ENCODE measurements at regions not wholly inside any gene's neighbourhood (a gene's known extent, or its start where the extent isn't known, plus 50 kb on each side); places are given as distances from the start of the nearest gene placed in this dataset.
"Not testable (repeated sequence)": the region's sequence is repeated elsewhere in the genome, so short reads cannot be mapped to it uniquely, and the experiment has no call there.

GRCh38 chr12:131624369-131624739 lies 86.5 kb upstream of the SFSWAP start:
- DNase-seq = not testable (repeated sequence)

DNA sequence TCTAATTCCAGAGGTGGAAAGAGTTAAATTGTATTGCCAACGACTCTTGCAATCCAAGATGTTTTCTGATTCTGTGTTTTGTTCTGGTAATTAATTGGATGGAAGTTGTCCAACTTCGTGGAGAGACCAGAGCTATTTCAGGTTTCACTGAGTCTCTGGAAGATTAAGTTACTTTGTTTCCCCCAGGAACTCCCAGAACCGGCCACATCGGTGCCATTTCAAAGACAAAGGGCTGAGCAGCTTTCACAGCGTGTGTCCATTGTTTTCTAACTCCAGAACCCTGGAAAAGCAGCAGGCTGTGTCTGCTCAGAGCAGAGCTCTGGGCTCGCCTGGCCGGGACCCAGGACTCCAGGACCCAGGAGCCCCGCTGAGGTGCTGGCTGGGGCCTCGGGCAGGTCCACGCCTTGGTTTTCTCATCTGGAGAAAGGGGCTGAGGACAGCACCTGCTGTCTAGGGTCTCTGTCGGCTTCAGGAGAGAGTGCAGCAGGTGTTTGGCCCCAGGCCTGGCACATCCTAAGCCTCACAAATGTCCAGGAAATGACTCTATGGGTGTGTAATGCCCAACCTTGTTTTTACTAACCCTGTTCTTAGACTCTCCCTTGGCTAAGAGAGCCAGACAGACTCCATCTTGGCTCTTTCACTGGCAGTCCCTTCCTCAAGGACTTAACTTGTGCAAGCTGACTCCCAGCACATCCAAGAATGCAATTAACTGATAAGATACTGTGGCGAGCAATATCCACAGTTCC lies 86.0 kb upstream of the SFSWAP start:
- not testable (repeated sequence) for DNase-seq

DNA sequence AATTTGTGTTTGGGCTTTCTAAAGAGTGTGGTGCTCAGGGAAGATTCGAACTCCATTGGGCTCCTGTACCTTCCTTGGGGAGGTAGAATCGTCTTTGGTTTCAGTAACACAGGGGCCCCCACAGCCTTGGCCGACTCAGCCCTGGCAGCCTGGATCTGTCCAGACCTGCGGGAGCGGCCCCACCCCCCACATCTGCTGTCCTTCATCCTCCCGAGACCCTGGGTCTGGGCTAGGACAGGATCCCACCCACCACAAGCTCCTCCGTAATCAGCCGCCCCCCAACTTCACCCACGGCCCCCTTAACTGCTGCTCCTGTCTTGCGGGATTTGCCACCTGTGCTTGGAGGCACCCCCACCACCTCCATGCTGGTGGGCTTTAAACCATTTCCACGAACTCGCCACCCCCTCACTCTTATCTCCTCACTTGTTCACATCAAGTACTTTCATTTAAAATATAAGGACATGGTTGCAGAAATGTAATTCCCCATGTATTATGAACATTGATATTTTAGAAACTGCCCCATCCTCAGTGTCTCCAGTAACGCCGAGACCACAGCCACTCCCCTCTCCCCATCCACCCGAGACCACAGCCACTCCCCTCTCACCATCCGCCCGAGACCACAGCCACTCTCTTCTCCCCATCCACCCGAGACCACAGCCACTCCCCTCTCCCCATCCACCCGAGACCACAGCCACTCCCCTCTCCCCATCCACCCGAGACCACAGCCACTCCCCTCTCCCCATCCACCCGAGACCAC lies 84.7 kb upstream of the SFSWAP start:
- DNase-seq = not testable (repeated sequence)

- peak; percentile 58 for DNase-seq
These were observed 83.5 kb upstream of the SFSWAP start for GRCh38 chr12:131627151-131628022.

GRCh38 chr12:131628023-131628740 lies 82.7 kb upstream of the SFSWAP start:
- no peak for DNase-seq

DNA sequence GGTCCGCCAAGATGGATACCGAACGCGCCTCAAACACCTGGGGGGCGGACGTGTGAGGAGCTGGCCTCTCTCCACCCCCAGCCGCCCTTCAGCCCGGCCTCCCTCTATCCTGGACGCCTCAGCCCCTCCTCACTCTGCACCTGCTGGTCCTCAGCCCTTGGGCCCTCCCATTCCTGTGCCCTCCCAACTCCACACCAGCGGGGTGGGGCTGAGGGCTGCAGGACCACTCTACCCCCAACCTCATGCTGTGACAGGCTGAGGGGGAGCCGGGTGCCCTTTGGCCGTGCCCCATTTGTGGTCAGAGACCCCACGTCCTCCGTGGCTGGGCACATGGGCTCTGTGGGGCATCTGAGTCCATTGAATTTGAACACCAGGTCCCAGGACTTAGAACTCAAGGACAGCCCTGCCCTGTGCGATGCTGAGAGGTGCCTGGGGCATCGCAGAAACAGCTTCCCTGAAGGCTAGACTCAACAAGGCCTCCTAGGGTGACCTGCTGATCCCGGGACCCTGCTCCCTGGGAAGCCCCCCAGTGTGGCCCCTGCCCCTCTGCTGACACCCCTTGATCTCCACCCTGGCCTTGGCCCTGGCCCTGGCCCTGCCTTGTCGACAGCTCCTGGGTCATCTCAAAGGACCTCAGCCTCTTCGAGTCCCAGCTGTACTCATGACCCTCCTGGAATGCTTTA lies 82.0 kb upstream of the SFSWAP start:
- DNase-seq = no peak

GRCh38 chr12:131631230-131631629 lies 79.7 kb upstream of the SFSWAP start:
- DNase-seq = no peak

DNA sequence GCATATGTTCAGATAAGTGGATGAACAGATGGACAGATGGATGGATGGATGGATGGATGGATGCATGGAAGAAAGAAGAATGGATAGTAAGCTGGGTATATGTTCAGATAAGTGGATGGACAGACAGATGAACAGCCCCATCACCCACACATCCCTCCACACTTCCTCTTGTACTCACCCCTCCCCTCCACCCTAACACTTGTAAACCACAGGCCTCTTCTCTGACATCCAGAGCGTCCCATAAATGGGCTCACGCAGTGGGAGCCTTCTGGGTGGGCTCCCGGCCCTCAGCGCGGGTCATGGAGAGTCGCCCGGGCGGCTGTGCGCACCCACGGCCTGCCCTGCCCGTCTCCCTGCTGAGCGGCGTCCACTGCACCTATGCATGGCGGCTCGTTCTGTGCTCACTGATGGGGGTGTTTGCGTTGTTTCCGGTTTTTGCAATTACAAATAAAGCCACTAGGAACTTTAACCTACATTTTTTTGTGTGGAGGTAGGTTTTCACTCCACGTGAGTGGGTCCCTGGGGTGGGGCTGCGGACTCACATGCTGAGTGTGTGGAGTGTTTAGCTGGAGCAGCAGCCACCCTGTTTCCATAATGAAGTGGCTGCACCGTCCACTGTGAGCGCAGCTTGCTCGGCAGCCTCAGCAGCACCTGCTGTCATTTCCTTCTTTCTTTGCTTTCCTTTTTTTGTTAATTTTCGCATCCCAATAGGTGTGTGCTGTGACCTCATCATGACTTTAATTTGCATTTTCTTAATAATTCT lies 78.8 kb upstream of the SFSWAP start:
- not testable (repeated sequence) for DNase-seq

- DNase-seq = not testable (repeated sequence)
These were observed 78.3 kb upstream of the SFSWAP start for GRCh38 chr12:131632652-131633023.

DNA sequence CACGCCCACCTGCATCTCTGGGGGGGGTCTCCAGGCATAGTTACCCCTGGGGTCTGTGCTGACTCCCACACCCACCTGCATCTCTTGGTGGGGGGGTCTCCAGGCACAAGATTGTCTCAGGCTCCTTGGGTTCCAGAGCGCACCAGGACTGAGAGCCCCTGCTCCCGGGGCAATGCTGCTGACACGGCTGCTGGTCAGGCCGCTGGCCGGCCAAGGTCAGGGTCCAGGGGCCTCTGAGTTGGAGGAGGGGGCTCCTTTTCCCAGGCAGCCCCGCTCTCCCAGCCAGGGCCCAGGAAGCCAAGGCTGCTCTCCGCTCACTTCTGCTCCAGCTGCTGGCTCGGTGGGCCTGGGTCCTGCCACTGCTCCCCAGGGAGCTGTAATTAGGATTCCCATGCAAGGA lies 77.3 kb upstream of the SFSWAP start:
- DNase-seq = not testable (repeated sequence)

DNA sequence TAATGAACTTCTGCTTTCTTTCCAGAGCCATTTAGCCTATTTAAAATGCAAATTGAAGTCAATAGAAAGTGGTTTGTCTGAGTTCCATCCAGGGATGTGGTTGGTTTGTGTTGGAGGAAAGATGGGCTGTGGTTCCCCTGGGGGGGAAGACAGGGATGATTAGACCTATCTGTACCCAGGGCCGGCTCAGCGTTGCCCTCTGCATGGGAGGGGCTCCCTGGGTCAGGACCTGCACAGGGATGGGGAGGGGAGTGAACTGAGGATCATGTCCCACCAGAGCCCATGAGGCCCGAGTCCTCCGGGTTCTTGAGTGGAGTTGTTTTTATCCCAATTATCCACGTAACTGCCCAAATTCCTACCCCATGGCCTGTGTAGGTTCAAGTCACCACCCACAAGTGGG lies 76.9 kb upstream of the SFSWAP start:
- no peak for DNase-seq

- DNase-seq = not testable (repeated sequence)
These were observed 75.9 kb upstream of the SFSWAP start for GRCh38 chr12:131635012-131635411.

DNA sequence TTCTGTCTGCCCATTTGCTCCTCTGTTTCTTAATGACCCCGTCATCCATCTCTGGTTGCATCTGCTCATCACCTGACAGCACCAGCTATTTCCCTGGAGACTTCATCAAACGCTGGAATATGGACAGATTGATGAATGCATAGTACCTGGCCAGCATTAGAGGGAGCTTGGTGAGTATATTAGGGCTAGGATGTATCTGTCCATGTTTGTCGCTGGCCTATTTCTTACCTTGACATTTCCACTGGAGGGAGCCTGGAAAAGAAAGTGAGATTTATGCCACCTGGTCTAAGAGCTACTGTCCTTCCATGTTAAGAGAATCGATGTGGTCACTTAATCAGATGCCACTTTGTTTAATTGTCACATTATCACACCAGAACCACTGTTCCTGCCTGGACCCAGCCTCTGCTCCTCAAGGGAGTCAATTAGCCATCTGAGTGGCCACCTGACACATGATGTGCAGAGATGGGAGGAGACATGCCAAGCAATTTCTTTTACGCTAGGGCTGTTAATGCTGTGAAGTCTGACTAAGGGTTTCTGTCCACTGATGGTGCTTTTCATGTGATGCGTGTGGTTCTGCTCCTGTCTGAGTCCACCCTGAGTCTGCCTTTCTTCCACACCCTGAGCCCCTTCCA lies 75.3 kb upstream of the SFSWAP start:
- DNase-seq = no peak

DNA sequence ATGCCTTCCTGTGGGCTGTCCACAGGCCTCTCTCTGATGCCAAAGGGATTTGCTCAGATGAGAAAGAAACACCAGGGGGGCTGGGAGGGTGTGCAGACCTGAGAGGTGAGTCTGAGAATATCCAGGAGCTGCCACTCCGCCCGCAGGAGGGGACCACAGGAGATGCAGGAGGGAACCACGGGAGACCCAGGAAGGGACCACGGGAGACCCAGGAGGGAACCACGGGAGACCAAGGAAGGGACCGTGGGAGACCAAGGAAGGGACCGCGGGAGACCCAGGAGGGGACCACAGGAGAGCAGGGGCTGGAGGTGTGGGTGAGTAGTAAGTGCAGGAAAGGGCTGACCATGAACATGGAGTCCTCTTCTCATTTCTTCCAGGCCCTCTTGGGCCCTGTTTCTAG lies 74.6 kb upstream of the SFSWAP start:
- no peak for DNase-seq

GRCh38 chr12:131636940-131637750 lies 73.7 kb upstream of the SFSWAP start:
- no peak for DNase-seq

GRCh38 chr12:131637986-131638385 lies 72.9 kb upstream of the SFSWAP start:
- DNase-seq = no peak

DNA sequence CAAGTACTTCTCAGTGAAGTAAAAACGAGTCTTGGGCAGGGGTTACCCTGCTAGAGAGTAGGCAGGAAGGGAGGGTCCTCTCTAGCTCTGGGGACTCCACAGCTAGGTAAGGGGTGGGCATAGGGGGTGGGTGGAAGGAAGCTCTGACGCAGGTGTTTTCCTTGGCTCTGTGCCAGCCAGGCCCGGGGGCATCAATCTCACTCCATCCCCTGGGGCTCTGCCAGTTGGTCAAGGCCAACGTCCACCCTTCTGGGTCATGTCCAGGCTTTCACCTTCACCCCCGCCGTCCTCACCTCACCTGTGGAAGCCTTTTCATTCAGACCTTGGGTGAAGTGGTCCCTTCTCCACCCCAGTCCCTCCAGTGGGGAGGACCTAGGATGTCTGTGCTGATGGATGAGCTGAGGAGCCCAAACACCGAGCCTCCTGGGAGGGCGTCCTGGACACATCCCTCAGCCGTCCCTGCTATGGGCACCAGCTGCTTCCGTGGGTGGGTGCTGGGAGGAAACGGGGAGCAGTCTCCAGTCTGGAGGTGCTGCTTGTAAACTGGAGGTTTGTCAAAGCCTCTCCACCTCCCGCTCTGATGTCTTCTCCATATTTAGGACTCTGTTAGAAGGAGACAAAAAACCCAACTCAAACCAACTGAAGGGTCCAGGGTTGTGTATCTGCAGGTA lies 71.5 kb upstream of the SFSWAP start:
- DNase-seq = no peak

DNA sequence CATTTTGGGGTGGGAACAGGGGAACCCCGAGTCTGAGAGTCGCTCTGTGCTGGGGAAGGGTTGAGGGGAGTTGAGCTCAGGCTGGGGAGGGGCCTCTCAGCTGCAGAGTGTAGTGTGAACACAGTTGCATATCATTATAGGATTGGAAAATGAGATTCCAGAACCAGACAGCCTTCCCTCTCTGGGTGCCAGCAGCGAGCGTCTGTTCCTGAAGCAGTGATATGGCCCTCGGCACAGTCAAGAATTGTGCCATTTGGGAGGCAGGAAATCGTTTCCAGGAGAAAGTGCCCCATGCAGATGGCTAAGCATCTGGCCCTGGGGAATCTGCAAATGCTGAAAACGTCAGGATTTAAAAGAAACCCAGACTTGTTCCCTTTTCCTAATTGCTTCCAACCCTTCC lies 70.4 kb upstream of the SFSWAP start:
- DNase-seq = no peak

- no peak for DNase-seq
These were observed 69.6 kb upstream of the SFSWAP start for GRCh38 chr12:131641315-131641714.
